NB4 (cell line): ENCODE measurements at regions not wholly inside any gene's neighbourhood (a gene's known extent, or its start where the extent isn't known, plus 50 kb on each side); places are given as distances from the start of the nearest gene placed in this dataset.
"Not testable (repeated sequence)": the region's sequence is repeated elsewhere in the genome, so short reads cannot be mapped to it uniquely, and the experiment has no call there.

Experiments used
- DNase-seq: peaks from one replicate; pipeline ENCODE4 v3.0.0; 2010; ENCODE audit warnings: low read depth
- H3K4me3 ChIP-seq: one replicate; pipeline ENCODE4 v1.5.1; 2011; ENCODE audit warnings: mild to moderate bottlenecking, low read depth, low read length, moderate library complexity
- MYC ChIP-seq: IDR thresholded peaks from 2 replicates; pipeline ENCODE4 v1.6.1; 2011; ENCODE audit warnings: low read depth, low read length
- POLR2A ChIP-seq: IDR thresholded peaks from 2 replicates; pipeline ENCODE4 v1.6.1; 2011; ENCODE audit warnings: mild to moderate bottlenecking; ENCODE audit not compliant: insufficient read length; ENCODE audit errors: extremely low read depth
- TF ChIP-seq, protein P1 (sequence below): IDR thresholded peaks from one replicate; pipeline ENCODE4 v1.5.1; 2012; ENCODE audit warnings: low read depth, low read length
- TF ChIP-seq, protein P2 (sequence below): IDR thresholded peaks from 2 replicates; pipeline ENCODE4 v1.6.1; 2011; ENCODE audit warnings: low read depth, low read length

DNA sequence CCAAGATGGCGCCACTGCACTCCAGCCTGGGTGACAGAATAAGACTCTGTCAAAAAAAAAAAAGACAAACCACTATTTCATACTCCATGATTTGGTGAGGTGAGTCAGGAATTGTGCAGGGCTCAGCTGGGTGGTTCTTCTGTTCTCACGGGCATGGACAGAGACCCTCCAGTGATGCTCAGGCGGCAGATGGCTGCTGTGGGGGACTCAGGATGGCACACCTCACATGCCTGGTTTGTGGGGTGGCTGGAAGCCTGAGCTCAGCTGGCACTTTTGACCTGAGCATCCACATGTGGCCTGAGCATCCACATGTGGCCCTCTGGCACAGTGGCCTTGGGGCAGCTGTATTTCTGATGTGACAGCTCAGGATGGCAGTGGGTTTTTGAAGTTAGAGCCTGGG, 217.2 kb downstream of the IRX2 start:
- no peak for DNase-seq
- no peak overlapping the region for H3K4me3 ChIP-seq
- TF ChIP-seq, protein P1, sequence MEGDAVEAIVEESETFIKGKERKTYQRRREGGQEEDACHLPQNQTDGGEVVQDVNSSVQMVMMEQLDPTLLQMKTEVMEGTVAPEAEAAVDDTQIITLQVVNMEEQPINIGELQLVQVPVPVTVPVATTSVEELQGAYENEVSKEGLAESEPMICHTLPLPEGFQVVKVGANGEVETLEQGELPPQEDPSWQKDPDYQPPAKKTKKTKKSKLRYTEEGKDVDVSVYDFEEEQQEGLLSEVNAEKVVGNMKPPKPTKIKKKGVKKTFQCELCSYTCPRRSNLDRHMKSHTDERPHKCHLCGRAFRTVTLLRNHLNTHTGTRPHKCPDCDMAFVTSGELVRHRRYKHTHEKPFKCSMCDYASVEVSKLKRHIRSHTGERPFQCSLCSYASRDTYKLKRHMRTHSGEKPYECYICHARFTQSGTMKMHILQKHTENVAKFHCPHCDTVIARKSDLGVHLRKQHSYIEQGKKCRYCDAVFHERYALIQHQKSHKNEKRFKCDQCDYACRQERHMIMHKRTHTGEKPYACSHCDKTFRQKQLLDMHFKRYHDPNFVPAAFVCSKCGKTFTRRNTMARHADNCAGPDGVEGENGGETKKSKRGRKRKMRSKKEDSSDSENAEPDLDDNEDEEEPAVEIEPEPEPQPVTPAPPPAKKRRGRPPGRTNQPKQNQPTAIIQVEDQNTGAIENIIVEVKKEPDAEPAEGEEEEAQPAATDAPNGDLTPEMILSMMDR: no peak
- TF ChIP-seq POLR2A: no peak
- TF ChIP-seq, protein P2, sequence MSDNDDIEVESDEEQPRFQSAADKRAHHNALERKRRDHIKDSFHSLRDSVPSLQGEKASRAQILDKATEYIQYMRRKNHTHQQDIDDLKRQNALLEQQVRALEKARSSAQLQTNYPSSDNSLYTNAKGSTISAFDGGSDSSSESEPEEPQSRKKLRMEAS: no peak
- no peak for TF ChIP-seq MYC

DNA sequence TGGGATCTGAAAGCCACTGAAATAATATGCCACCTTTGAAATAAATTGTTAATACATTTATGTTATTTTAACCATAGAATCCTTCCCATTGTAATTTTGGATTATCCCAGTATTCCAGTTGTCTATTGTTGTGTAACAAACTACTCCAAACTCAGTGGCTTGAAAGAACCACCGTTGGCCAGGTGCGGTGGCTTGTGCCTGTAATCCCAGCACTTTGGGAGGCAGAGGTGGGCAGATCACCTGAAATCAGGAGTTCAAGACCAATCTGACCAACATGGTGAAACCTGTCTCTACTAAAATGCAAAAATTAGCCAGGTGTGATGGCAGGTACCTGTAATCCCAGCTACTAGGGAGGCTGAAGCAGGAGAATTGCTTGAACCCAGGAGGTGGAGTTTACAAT, 217.6 kb downstream of the IRX2 start:
- not testable (repeated sequence) for DNase-seq, H3K4me3 ChIP-seq

DNA sequence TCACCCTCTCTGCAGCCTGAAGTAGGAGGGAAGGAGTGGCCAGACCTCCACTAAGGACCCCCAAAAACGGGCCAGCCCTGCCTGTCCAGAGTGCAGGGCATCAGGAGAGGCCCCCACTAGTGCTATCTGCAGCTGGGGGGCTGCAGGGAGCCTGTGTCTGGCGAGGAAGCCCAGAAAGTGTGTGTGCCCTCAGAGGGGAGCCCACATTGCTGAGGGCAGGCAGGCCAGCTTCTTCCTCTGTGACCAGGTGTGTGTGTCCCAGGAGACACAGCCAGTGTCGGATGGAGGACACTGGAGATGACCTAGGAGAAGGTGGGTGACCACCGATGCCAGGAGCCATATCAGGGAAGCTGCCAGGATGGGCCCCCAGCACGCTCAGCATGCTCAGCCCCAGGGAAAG, 218.7 kb downstream of the IRX2 start:
- DNase-seq: no peak
- TF ChIP-seq, protein P1: no peak
- TF ChIP-seq POLR2A (no peak), MYC (no peak)
- TF ChIP-seq, protein P2: no peak

DNA sequence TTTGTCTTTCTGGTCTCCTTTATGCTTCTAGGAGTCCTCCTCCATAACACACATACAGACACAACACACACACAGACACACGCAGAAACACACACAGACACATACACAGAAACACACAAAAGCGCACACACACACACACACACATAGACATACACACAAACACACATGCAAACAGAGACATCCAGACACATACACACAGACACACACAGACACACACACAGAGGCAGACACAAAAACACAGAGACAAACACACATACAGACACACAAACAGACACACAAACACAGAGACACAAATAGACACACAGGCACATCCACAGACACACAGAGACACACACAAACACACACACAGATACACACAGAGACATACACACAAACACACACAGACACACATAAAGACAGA, 220.2 kb downstream of the IRX2 start:
- TF ChIP-seq, protein P1: no peak
- TF ChIP-seq POLR2A (no peak), MYC (no peak)
- TF ChIP-seq, protein P2: no peak
- no peak for DNase-seq
- H3K4me3 ChIP-seq: no peak overlapping the region

More for the DNA sequence above, 218.7 kb downstream of the IRX2 start:
- no peak overlapping the region for H3K4me3 ChIP-seq

DNA sequence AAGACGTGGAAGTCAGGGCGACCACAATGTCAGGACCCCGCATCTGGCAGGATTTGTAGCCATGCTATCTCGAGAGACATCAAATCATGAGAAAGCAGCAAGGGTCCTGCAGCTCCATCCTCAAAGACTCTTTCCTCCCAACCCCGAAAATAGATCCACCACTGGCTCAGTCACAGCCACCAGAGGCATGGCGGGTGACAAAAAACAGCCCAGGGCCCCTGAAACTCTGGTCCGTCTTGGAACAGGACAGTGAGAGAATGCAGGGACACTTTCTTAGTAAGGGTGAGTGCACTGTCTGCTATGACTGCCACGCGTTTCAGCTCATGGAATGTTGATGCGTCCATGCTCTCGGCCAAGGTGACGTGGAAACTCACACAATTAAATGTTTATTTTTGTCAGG, 220.9 kb downstream of the IRX2 start:
- no peak for DNase-seq
- H3K4me3 ChIP-seq: no peak overlapping the region
- TF ChIP-seq MYC: no peak
- no peak for TF ChIP-seq POLR2A
- TF ChIP-seq, protein P2: no peak
- TF ChIP-seq, protein P1: no peak

DNA sequence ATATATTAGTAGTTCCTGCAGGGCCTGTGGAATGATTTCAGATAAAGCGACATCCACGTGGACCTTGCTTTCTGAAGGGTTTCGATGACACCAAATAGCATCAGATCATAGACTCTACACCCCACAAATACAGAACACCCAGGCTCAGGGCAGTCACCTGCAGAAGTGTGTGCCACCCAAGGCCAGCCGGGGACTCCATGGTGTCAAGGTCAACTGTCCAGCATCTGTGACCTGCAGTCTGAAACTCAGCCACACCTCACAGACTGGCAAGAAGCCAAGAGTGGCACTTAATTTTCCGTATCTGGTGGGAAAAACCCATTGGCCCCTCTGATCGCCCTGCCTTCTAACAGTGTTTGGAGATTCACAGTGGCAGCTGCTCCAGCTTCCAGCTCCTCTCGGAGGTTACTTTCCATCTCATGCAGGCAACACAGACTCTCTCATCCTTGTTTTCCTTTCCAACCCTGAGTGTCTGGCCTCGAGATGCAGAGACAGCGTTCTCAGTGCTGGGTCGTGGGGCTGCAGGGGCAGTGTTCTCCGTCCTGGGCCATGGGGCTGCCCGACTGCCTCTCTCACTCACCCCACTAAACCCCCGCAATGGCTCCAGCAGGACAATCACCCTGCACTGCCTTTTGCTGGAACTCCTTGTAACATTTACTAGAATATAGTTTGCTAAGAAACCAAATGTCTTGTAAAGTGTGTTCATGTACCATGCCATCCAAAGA, 221.9 kb downstream of the IRX2 start:
- no peak overlapping the region for H3K4me3 ChIP-seq
- DNase-seq: no peak
- TF ChIP-seq MYC: no peak
- no peak for TF ChIP-seq POLR2A
- TF ChIP-seq, protein P1: no peak
- TF ChIP-seq, protein P2: no peak
